ENCODE measurements at regions not wholly inside any gene's neighbourhood (a gene's known extent, or its start where the extent isn't known, plus 50 kb on each side); places are given as distances from the start of the nearest gene placed in this dataset.

DNA sequence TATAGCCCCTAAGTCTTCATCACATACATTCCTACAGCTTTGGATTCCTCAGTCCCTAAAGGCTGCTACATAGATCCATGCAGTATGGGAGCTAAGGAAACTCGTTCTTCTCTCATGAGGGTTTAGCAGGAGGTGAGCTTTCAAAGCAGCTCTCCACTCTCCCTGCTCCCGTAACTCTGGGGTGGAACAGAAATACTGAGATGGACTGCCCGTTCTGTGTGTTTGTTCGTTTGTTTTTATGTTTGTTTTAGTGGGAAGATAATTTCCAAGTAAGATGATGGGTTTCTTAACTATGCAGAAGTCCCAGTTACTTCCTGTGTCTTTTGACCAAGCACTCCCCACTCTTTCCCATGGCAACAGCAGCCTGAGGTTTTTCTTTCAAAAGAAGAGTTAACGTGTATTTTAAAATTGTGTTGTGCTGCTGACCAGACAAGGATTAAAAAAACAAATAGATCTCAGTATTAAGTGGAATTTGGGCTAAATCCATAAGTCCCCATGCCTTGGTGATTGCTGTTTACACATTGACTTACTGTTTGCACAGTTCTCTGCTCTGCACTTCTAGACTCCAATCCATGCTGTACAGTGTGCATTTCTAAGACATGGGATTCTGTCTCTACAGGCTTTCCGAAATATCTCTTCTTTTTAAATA, 156.4 kb upstream of the SH3BP4 start:
- TF ChIP-seq, protein P1, sequence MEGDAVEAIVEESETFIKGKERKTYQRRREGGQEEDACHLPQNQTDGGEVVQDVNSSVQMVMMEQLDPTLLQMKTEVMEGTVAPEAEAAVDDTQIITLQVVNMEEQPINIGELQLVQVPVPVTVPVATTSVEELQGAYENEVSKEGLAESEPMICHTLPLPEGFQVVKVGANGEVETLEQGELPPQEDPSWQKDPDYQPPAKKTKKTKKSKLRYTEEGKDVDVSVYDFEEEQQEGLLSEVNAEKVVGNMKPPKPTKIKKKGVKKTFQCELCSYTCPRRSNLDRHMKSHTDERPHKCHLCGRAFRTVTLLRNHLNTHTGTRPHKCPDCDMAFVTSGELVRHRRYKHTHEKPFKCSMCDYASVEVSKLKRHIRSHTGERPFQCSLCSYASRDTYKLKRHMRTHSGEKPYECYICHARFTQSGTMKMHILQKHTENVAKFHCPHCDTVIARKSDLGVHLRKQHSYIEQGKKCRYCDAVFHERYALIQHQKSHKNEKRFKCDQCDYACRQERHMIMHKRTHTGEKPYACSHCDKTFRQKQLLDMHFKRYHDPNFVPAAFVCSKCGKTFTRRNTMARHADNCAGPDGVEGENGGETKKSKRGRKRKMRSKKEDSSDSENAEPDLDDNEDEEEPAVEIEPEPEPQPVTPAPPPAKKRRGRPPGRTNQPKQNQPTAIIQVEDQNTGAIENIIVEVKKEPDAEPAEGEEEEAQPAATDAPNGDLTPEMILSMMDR (conservative IDR thresholded peaks at IDR 0.05; ENCODE audit: low read depth, low read length), result no peak
- no peak for TF ChIP-seq EZH2 (IDR thresholded peaks at IDR 0.05; ENCODE audit: borderline replicate concordance, low read depth, low read length, poor library complexity, severe bottlenecking)

All from A673 (cell line).